ENCODE measurements at regions not wholly inside any gene's neighbourhood (a gene's known extent, or its start where the extent isn't known, plus 50 kb on each side); places are given as distances from the start of the nearest gene placed in this dataset.

DNA sequence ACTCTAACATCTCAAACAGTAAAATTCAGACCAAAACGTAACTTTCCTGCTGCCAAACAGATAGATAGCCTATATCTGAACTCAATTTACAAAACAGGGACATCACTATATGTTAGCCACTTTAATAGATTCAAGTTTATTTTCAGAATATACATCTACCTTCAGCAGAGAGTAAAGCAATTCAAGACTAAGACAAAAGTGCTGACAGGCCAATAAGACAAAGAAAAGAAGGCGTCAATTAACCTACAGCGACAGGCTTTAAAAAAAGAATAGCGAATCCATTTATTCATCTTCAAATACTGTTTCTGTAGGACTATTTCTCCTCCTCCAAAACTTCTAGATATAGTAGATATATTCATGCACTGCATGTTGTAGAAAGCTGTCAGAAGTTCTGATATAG is 333.0 kb downstream of the GRB14 start:
- no peak for DNase-seq

DNA sequence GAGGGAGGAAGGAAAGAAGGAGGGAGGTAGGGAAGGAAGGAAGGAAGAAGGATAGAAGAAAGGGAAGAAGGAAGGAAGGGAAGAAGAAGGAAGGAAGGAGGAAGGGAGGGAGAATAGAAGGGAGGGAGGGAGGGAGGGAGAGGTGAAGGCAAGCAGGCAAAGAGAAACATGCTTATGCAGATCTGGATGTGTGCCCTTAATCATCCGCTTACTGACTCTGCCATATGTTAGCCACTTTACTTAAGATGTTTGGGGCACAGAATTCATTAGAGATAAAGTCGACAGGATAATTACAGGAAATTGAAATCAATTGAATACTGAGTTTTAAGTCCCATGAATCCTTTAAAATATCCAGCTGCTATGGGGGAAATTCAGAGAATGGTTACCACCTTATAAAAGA is 334.2 kb downstream of the GRB14 start:
- no peak for DNase-seq

DNA sequence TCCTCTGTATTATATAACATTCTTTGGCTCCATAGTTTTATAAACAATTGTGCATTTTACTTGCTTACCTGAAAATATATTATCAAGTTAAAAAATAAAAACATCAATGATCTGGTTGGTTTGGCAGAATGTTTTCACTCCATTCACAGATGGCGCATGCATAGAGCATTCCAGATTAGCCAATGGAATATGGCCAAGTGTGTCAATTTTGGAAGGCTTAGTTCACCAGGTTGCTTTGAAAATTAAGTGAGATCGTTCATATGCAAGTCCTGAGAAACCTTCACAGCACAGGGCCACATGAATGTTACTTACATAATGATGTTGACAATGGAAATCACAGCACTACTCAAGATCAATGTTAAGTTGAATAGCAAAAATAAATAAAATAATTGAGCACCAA is 335.7 kb downstream of the GRB14 start:
- no peak for DNase-seq

DNA sequence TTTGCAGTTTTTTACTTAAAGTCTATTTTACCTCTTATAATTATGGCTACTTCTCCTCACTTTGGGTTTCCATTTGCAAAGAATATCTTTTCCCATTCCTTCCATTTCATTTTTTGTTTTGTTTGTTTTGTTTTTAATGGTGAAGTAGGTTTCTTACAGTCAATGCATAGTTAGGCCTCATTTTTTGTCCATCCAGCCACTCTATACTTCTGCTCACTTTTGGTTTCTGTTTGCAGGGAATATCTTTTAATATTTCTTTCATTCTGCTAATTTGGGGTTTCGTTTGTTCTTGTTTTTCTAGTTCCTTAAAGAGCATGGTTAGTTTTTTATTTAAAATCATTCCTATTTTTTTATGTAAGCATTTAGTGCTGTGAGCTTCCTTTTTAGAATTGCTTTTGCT is 339.4 kb downstream of the GRB14 start:
- DNase-seq: no peak

DNA sequence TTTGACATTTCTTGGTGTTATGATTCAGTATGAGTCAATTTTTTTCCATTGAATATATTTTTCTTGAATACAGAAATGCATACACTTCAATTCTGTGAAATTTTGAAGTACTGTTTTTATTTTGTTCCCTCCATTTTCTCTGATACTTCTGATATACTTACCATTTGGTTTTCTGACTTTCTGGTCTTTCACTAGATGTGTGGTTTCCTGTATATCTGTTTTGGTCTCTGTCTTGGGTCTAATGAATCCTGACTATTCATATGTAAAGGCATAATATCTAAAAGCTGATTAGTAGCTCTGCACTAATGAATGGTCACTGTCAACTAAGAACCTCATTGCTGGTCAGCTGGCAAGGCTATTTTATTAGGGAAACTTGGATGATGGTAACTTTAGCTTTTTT is 345.6 kb downstream of the GRB14 start:
- no peak for DNase-seq

DNA sequence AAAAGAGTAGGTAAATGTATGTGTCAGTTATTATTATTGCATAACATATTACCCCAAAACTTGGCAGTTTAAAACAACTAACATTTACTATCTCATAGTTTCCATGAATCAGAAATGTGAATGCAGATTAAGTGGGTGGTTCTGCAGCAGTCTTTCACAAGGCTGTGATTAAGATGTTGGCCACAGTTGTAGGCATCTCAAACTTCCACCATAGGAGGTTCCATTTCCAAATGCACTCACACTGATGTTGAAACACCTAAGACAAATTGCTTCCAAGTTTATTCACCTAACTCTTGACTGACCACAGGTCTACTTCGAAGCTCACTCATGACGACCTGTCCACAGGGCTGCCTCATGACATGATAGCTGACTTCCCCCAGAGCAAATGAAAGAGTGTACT is 360.8 kb downstream of the GRB14 start:
- no peak for DNase-seq

DNA sequence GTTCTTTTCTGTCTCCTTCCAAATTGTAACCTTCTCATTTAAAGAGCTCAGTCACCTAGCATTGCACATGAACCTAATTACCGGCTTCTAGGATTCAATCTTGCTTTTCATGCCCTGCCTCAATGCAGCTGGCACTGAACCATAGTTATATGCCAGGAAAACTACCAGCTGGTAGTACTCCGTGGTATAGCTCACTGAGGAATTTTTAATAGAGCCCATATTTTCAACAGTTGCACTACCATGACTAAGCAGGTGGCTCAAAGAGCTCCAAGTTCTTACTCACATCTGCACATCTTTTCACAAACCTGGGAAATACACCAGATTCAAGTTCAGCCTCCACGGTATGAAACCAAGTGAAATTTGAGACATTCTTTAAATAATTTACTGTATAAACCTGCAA is 363.5 kb downstream of the GRB14 start:
- no peak for DNase-seq

DNA sequence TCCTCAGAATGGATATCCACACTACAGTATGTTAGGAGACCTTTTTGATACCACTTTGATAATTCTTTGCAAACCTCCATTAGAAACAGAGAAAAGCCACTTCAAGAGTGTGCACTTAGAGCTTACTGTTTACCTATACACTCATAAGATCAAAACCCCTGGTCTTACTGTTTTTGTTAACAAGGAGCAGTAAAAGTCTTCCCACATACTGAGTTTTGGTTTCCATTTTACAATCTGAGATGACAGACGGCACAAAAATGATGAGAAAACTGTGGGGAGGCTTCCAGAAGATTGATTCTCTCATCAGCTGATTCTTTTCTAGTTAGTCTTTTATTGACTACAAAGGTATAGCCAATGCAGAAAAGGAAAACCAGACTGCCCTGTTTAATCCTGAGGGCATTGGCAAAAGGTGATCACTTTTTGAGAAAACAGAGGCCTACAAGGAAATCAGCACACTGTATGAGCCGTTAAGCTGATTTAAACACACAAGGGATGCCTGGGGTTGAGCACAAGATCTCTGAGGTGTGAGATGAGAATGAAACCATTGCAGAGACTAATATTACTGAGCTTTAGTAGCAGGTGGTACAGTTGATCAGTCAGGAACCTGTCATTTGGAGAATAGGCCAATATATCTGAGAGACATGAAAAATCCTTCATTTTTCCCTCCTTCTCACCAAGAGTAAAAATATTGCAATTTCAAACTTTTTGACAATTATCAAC is 368.6 kb downstream of the GRB14 start:
- DNase-seq: no peak

DNA sequence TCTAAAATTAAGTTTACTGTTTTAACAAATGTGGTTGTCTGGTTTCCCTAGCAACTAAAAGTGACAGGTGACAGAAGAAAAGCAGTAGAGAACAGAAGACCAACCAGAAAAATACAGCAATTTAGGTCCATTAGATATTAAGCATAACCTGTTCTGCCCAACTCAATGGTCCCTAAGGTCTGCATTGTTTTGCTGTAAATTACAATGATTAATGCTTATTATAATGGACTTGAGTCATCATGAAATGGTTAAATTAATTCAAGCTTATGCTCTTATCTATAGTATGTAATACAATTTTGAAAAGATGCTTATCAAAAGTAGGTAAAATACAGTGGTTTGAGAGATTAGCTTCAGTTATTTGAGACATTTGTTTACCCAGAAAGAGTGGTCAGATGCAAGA is 378.0 kb downstream of the GRB14 start:
- DNase-seq: no peak

DNA sequence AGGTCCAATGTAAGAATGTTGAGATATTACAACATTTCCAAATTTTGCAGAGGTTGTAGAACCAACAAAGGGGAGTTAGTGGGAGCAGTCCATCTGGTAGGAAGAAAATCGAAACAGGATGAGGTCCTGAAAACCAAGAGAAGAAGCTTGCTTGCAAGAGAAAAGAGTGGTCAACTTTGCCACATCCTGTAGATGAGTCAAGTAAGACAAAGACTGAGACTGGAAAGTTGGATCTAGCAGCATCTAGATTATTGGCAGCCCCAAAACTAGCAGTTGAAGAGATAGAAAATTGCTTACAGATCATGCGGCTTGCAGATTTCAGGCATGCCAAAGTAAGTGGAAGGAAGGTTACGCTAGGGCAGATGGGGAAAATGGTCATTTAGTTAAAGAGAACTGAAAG is 378.9 kb downstream of the GRB14 start:
- DNase-seq: no peak

DNA sequence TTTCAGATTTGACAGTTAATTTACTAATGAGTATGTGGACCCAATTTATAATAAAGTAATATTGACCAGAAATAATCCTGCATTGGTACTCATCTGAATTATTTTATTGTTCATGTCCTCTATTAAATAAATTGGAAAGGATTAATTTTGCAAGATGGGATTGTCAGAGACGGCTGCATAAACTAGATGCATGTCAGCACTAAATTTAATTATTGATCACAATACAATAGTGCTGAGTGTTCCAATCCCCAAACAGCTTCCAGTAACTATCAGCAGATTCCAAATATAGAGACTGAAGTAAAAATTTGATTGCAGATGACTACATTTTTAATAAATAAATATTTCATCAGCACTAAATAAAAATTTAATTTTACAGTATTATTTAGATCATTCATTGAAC is 387.2 kb downstream of the GRB14 start:
- DNase-seq: no peak

DNA sequence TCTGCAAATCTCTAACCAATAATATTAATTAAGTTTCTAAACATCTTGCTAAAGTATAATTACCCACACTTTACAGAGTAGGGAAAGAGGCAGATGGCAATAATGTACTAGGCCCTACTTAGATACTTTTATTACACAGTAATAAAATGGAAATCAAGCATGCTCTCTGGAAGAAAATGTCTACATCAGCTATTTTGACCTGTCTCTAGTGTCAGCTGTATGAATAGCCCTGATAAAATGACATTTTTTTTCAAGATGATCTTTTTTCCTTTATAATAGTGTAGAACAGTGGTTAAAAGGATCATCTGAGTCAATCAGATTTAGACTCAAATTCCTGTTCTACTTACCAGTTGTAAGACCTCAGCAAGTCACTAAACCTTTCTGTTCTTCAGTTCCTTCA is 397.3 kb downstream of the GRB14 start:
- no peak for DNase-seq

DNA sequence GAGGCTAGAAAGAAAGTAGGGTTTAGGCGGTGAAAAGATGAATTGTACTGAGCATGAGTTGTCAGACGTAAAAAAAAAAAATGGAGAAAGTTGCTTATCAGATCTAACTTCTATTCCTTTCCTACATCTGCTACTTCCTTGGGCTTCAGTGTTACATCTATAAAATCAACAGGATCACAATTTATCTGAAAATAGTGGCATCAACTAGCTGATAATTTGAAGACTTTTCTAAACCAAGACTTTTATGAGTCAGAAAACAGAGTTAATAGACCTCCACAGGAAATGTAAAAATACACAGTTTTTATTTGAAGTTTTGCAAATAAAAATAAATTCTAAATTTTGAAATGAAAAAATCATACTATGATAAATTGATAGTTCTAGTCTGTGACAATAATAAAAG is 399.8 kb downstream of the GRB14 start:
- DNase-seq: no peak

DNA sequence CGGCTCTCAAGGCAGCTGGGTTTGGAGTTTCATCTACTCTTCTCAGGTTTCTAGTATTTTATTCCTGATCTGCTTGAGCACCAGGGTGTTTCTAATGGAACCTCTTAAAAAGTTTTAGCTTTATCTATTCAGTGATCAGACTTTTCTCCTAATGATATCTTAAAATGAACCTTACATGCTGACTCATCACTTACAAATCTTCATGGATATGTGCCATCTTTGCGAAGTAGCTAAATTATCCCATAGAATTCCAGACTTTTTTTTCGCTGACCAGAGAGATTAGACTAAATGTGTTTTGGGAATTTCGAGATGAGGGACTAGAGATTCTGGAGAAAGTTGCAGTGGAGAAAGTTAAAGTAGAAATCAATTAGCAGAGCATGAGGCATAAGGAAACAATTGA is 401.0 kb downstream of the GRB14 start:
- no peak for DNase-seq

DNA sequence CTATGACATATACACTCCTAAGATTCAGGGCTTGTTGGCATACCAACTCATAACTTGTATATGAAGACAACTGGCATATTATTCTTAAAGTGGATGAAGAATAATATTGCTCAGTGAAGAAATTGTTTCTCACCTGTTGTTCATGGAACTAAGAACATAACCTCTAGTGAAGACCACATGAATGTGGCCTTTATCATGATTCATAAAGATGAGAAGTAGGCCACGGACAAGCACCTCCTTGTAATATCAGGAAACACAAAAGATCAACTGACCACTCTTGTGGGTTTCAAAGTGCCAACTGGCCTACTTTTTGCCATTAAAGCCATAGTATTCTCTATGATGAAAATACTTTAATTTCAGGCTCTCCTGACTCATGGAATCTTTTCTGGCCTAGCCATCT is 407.4 kb downstream of the GRB14 start:
- DNase-seq: no peak

DNA sequence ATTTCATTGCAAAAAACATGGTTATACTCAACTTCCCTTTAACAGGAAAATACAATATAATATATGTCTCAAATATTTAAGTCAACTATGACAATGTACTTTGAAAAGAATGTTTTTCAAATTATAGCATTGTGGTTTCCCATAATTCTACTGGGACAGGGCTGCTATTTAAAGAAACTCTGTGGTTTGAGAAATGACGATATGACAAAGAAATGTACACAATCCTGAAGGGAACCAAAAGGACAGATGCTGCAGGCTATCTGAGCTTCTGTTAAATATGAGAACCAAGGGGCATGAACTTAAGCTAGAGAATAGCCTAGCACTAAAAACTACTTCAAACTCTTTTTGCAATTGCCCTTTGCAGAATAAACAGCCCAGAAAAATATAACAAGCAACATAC is 415.9 kb downstream of the GRB14 start:
- no peak for DNase-seq

DNA sequence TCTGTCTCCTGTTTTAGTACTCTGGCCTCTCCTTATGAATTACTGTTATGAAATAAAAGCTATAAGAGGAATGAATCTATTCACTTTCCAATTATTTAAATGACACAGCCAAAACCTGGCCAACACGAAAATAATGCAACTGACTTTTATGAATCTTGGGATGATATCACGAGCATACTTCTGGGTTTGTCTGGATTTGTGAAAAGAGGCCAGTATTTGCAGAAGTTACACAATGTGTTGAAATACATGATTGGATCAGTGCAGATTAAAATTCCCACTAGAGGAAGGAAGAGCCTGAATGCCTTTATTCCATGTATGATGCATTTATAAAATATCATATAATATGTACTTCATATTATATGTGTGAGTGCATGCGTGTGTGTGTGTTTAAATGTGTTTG is 418.2 kb downstream of the GRB14 start:
- DNase-seq: no peak

DNA sequence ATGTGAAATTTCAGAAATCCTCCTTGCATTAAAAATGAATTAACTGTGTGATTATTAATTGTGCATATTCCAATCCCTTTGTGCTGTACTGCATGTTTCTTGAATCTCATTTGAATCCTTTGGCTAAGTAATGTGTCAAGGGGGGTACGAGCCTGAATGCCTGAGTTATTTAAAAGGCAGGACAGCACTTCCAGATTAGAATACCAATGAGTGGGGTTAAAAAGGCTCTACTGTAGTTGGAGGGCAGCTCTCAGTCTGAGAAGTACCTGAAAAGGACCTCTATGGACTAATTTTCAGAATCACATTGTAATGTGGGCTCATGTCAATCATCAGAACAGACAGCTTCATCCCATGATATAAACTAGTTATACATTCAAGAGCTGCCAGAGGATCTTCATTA is 423.0 kb downstream of the GRB14 start:
- no peak for DNase-seq

DNA sequence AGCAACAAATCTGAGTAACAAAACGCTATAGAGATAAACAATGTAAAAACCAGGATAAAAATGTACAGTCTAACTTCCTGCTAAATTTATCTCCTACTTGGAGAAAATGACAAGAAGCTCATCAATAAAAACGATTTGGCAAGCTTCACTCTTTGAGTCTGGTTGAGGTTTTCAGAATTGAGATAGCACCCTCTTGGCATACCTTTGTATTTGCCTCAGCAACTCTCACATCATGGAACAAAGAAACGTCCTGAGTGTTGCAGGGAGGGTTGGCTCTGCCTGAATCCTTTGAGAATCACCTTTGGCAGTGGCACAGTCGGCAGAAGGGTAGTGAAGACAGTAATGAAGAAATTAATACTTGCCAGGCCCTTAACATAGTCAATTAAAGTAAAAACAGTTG is 430.6 kb downstream of the GRB14 start:
- no peak for DNase-seq

DNA sequence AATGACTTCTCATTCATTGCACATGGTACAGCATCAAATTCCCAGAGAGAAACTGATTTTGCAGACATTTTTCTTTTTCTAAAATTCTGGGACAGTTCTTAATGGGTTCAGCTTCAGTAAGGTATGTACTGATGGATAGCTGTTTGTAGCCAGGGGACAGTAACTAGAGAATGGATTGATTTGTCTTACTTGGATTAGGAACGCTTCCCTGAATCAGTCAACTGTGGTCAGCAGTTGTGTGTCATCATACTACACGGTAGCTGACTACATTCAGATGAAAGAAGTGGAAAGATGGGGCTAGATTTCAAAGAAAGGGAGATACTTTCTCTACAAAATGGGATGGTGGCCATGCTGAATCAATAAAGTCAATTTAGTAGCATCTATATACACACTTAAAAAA is 431.4 kb downstream of the GRB14 start:
- DNase-seq: no peak

DNA sequence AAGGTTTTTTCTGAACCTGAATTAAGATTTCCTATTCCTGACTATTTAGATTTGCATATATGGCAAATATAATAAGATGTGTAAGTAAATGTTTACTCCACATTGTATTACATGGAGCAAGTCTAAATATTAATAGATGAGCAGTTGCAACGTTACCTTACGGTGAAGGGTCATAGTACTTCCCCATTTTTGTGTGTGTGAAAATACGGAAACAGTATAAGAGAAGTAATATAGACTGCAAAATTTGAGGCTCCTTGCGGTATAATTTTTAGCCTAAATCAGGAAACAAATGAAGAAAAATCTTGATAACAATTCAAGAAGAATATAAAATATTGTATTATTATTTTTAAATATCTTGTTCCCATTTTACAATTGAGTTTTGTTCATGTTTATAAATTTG is 434.2 kb downstream of the GRB14 start:
- DNase-seq: no peak

DNA sequence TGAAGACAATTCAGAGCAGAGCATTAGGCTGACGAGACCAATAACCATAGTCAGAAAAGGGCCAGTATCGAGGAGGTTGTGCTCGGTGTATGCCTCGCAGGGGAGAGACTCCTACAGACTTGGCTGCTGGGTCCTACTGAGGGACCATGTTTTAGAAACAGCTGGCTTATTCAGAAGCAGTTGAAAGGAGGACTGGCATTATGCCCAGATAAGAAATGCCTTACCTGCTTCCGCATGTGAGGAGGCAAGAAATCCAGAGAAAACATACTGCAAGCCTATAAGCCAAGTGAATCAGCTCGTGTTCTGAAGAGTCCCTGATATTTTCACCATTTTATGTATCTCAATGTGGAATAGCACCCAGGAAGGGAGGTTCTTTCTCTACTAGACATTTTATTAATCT is 434.7 kb downstream of the GRB14 start:
- DNase-seq: no peak

DNA sequence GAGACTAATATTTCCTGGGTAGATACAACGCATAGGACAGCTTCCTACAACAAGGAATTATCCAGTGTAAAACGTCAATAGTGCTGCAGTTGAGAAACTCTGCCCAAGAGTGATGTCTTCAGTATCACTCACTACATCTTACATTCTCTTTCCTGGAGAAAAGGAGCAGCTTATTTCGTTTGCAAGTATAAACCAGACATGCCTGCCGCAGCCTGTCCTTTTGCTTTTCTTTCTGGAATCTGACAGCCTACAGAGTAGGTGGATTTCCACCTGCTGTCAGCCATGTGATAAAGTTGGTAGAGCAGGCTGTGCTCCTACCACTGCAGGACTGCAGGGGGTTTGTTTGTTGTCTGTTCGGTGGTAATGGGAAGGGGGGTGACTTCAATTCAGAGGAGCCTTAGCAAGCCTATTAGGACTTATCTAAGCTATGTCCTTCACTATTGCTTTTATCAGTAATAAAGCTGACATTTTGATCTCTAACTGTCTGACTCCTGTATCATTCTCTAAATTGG is 439.1 kb downstream of the GRB14 start:
- DNase-seq: no peak

DNA sequence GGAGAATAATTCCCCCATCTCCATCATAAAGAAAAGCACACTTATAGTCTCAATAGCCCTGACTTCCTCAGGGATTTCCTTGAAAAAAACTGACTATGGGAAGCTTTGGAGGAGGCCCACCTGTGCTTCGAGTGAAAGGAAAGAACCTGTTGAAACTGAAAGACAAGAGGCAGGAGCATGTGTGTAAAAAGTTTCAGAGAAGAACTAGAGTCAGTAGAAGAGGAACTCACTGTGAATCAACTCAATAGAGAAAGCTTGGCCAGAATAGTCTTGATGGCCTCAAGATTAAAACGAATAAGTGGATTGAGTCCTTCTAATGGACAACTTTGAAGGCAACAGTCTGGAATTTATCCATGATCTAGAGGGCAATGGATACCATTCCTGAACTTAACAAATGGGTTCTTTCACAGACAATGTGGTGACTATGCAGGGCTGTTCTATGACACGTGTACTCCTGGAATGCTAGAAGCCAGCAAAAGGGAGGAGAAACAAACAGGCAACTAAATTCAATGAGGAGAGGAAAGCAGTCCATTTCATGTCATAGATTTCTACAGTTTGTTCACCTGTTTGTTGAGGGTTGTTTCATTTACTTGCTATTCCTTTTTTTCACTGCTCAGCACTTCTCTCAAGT is 442.3 kb downstream of the GRB14 start:
- no peak for DNase-seq

DNA sequence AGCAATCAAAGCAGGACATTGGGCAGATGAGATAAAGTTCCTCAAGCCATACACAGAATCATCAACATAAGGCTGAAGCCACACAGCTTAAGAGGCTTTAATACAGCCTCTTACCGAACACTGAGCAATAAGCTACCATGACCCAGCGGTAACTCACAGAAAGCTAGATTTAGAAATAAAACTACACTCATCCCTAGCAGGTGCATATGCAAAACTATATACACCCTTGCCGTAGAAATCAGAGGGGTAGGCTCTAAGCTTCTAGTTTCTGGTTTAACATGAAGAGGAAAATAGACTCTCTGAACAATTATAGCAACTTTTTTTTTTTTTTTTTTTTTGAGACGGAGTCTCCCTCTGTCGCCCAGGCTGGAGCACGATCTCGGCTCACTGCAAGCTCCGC is 428.8 kb upstream of the FIGN start:
- DNase-seq: no peak

Measured in stimulated activated CD4-positive, alpha-beta T cell treated with anti-CD3 and anti-CD28 coated beads, Interleukin-15, amount 100 ng/mL, for 24 hours (primary cell).